ENCODE measurements at regions not wholly inside any gene's neighbourhood (a gene's known extent, or its start where the extent isn't known, plus 50 kb on each side); places are given as distances from the start of the nearest gene placed in this dataset.

GRCh38 chr2:19480673-19481072 is 122.2 kb upstream of the OSR1 start:
- Histone ChIP-seq H3K4me1 (ENCODE audit: insufficient read depth, low read length, severe bottlenecking) (no peaks in the 10 kb centered on the region), H3K27ac (ENCODE audit: low read depth, low read length, poor library complexity, severe bottlenecking) (no peak overlapping the region), H2AFZ (ENCODE audit: low read length) (no peak overlapping the region), H3K4me3 (ENCODE audit: low read depth, low read length, poor library complexity, severe bottlenecking) (no peak overlapping the region), H3K4me2 (ENCODE audit: low read length) (no peak overlapping the region), H3F3A (ENCODE audit: insufficient read depth, low read length) (no peaks in the 10 kb centered on the region), H3K9me3 (ENCODE audit: low read length) (no peaks in the 10 kb centered on the region), H3K9me2 (ENCODE audit: low read depth, low read length) (no peaks in the 10 kb centered on the region), H3K79me2 (ENCODE audit: insufficient read depth, low read length) (no peaks in the 10 kb centered on the region), H3K36me3 (ENCODE audit: insufficient read depth, low read length) (no peaks in the 10 kb centered on the region), H3K9ac (ENCODE audit: low read length) (no peak overlapping the region), H4K20me1 (ENCODE audit: insufficient read depth, low read length) (no peaks in the 10 kb centered on the region), H3K27me3 (ENCODE audit: insufficient read depth, low read length) (no peaks in the 10 kb centered on the region)
- TF ChIP-seq EZH2 (IDR thresholded peaks at IDR 0.05; ENCODE audit: borderline replicate concordance, low read length) (no peak), CTCF (IDR thresholded peaks at IDR 0.05; ENCODE audit: low read length) (no peak)

- TF ChIP-seq EZH2 (IDR thresholded peaks at IDR 0.05; ENCODE audit: borderline replicate concordance, low read length) = no peak
- H3K9me3 ChIP-seq (ENCODE audit: low read length) = no peaks in the 10 kb centered on the region
- H4K20me1 ChIP-seq (ENCODE audit: insufficient read depth, low read length) = no peaks in the 10 kb centered on the region
Measured at GRCh38 chr2:19479666-19480065, 121.2 kb upstream of the OSR1 start.

GRCh38 chr2:19478409-19478808 is 120.0 kb upstream of the OSR1 start:
- Histone ChIP-seq H3K27ac (ENCODE audit: low read depth, low read length, poor library complexity, severe bottlenecking) (no peak overlapping the region), H3K9me2 (ENCODE audit: low read depth, low read length) (no peaks in the 10 kb centered on the region), H2AFZ (ENCODE audit: low read length) (no peak overlapping the region), H3K9me3 (ENCODE audit: low read length) (no peaks in the 10 kb centered on the region), H3F3A (ENCODE audit: insufficient read depth, low read length) (no peaks in the 10 kb centered on the region), H3K4me1 (ENCODE audit: insufficient read depth, low read length, severe bottlenecking) (peaks cover 6% of the 10 kb centered on the region), H3K79me2 (ENCODE audit: insufficient read depth, low read length) (no peaks in the 10 kb centered on the region), H3K27me3 (ENCODE audit: insufficient read depth, low read length) (no peaks in the 10 kb centered on the region), H4K20me1 (ENCODE audit: insufficient read depth, low read length) (no peaks in the 10 kb centered on the region), H3K9ac (ENCODE audit: low read length) (no peak overlapping the region), H3K36me3 (ENCODE audit: insufficient read depth, low read length) (no peaks in the 10 kb centered on the region), H3K4me2 (ENCODE audit: low read length) (no peak overlapping the region), H3K4me3 (ENCODE audit: low read depth, low read length, poor library complexity, severe bottlenecking) (no peak overlapping the region)
- TF ChIP-seq CTCF (IDR thresholded peaks at IDR 0.05; ENCODE audit: low read length) (no peak), EZH2 (IDR thresholded peaks at IDR 0.05; ENCODE audit: borderline replicate concordance, low read length) (no peak)

More at GRCh38 chr2:19479666-19480065, 121.2 kb upstream of the OSR1 start:
- H3K9me2 ChIP-seq (ENCODE audit: low read depth, low read length) = no peaks in the 10 kb centered on the region
- no peaks in the 10 kb centered on the region for H3K79me2 ChIP-seq (ENCODE audit: insufficient read depth, low read length)
- H3K27ac ChIP-seq (ENCODE audit: low read depth, low read length, poor library complexity, severe bottlenecking) = no peak overlapping the region
- H2AFZ ChIP-seq (ENCODE audit: low read length) = no peak overlapping the region
- no peaks in the 10 kb centered on the region for H3K4me1 ChIP-seq (ENCODE audit: insufficient read depth, low read length, severe bottlenecking)
- H3F3A ChIP-seq (ENCODE audit: insufficient read depth, low read length) = no peaks in the 10 kb centered on the region
- H3K27me3 ChIP-seq (ENCODE audit: insufficient read depth, low read length) = no peaks in the 10 kb centered on the region
- H3K9ac ChIP-seq (ENCODE audit: low read length) = no peak overlapping the region
- no peak overlapping the region for H3K4me2 ChIP-seq (ENCODE audit: low read length)
- no peaks in the 10 kb centered on the region for H3K36me3 ChIP-seq (ENCODE audit: insufficient read depth, low read length)
- H3K4me3 ChIP-seq (ENCODE audit: low read depth, low read length, poor library complexity, severe bottlenecking) = no peak overlapping the region

- Histone ChIP-seq H3K4me3 (ENCODE audit: low read depth, low read length, poor library complexity, severe bottlenecking) (no peak overlapping the region), H3K36me3 (ENCODE audit: insufficient read depth, low read length) (no peaks in the 10 kb centered on the region), H2AFZ (ENCODE audit: low read length) (no peak overlapping the region), H3K27ac (ENCODE audit: low read depth, low read length, poor library complexity, severe bottlenecking) (no peak overlapping the region), H3K9me2 (ENCODE audit: low read depth, low read length) (no peaks in the 10 kb centered on the region), H3K9me3 (ENCODE audit: low read length) (no peaks in the 10 kb centered on the region), H3K4me1 (ENCODE audit: insufficient read depth, low read length, severe bottlenecking) (peaks cover 6% of the 10 kb centered on the region), H3K4me2 (ENCODE audit: low read length) (no peak overlapping the region), H4K20me1 (ENCODE audit: insufficient read depth, low read length) (no peaks in the 10 kb centered on the region), H3F3A (ENCODE audit: insufficient read depth, low read length) (no peaks in the 10 kb centered on the region), H3K79me2 (ENCODE audit: insufficient read depth, low read length) (no peaks in the 10 kb centered on the region), H3K9ac (ENCODE audit: low read length) (no peak overlapping the region), H3K27me3 (ENCODE audit: insufficient read depth, low read length) (no peaks in the 10 kb centered on the region)
- TF ChIP-seq EZH2 (IDR thresholded peaks at IDR 0.05; ENCODE audit: borderline replicate concordance, low read length) (no peak), CTCF (IDR thresholded peaks at IDR 0.05; ENCODE audit: low read length) (no peak)
Measured at GRCh38 chr2:19476327-19476726, 117.9 kb upstream of the OSR1 start.

Measured in OCI-LY1 (cell line).